ENCODE measurements at regions not wholly inside any gene's neighbourhood (a gene's known extent, or its start where the extent isn't known, plus 50 kb on each side); places are given as distances from the start of the nearest gene placed in this dataset.

- no peak for TF ChIP-seq POLR2A (IDR thresholded peaks at IDR 0.05)
- TF ChIP-seq, protein P1, sequence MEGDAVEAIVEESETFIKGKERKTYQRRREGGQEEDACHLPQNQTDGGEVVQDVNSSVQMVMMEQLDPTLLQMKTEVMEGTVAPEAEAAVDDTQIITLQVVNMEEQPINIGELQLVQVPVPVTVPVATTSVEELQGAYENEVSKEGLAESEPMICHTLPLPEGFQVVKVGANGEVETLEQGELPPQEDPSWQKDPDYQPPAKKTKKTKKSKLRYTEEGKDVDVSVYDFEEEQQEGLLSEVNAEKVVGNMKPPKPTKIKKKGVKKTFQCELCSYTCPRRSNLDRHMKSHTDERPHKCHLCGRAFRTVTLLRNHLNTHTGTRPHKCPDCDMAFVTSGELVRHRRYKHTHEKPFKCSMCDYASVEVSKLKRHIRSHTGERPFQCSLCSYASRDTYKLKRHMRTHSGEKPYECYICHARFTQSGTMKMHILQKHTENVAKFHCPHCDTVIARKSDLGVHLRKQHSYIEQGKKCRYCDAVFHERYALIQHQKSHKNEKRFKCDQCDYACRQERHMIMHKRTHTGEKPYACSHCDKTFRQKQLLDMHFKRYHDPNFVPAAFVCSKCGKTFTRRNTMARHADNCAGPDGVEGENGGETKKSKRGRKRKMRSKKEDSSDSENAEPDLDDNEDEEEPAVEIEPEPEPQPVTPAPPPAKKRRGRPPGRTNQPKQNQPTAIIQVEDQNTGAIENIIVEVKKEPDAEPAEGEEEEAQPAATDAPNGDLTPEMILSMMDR (IDR thresholded peaks at IDR 0.05) = no peak
- intact Hi-C loops (cut with DNase I; ENCODE audit: low total_unique reads) = no loop called here
- no peak overlapping the region for H3K4me3 ChIP-seq (ENCODE audit: low read depth, poor library complexity, severe bottlenecking)
- no peak for DNase-seq (ENCODE audit: low spot score in 2 of 2)
- WGBS, 2 donors = 95 to 100% methylated on average over 1 of the region's 1 CpG
Measured at GRCh38 chr10:28805390-28805789, 128.1 kb downstream of the BAMBI start.

- H3K4me3 ChIP-seq (ENCODE audit: low read depth, poor library complexity, severe bottlenecking) = no peak overlapping the region
- TF ChIP-seq, protein P1 (IDR thresholded peaks at IDR 0.05) = no peak
- TF ChIP-seq POLR2A (IDR thresholded peaks at IDR 0.05) = no peak
- no peak for DNase-seq (ENCODE audit: low spot score in 2 of 2)
- intact Hi-C loops (cut with DNase I; ENCODE audit: low total_unique reads) = no loop called here
- WGBS, 2 donors = 55 to 67% methylated on average over 5 of the region's 5 CpGs
Measured at GRCh38 chr10:28806488-28806941, 129.2 kb downstream of the BAMBI start.

- 62 to 70% methylated on average over 8 of the region's 8 CpGs for WGBS, 2 donors
- TF ChIP-seq, protein P1 (IDR thresholded peaks at IDR 0.05) = no peak
- TF ChIP-seq POLR2A (IDR thresholded peaks at IDR 0.05) = no peak
- intact Hi-C loops (cut with DNase I; ENCODE audit: low total_unique reads) = no loop called here
- DNase-seq (ENCODE audit: low spot score in 2 of 2) = no peak
- H3K4me3 ChIP-seq (ENCODE audit: low read depth, poor library complexity, severe bottlenecking) = no peak overlapping the region
Measured at GRCh38 chr10:28806951-28807759, 129.8 kb downstream of the BAMBI start.

GRCh38 chr10:28807760-28808613, 130.7 kb downstream of the BAMBI start:
- intact Hi-C loops (cut with DNase I; ENCODE audit: low total_unique reads) = no loop called here
- no peak for TF ChIP-seq POLR2A (IDR thresholded peaks at IDR 0.05)
- TF ChIP-seq, protein P1 (IDR thresholded peaks at IDR 0.05) = no peak
- no peak for DNase-seq (ENCODE audit: low spot score in 2 of 2)
- no peak overlapping the region for H3K4me3 ChIP-seq (ENCODE audit: low read depth, poor library complexity, severe bottlenecking)
- WGBS, 2 donors = 43 to 44% methylated on average over 16 of the region's 16 CpGs

DNA sequence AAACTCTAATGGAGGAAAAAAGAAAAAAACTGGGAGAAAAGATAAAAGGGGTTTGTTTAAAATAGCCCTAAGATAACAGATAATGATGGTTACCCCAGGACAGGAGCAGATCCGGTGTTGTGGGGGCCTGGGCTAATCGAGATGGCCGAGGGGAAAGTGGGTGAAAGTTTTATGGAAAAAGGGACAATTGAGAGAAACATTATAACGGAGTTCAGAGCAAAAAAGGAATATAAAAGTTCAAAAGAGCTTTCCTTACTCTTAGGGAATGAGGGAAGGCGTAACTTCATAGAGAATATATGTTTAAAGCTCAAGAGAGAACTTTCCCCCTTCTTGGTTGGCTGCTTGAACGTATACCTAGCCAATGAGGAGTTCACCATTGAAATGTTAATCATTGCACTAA, 131.4 kb downstream of the BAMBI start:
- intact Hi-C loops (cut with DNase I; ENCODE audit: low total_unique reads) = no loop called here
- DNase-seq (ENCODE audit: low spot score in 2 of 2) = no peak
- 82 to 83% methylated on average over 6 of the region's 6 CpGs for WGBS, 2 donors
- TF ChIP-seq, protein P1 (IDR thresholded peaks at IDR 0.05) = no peak
- TF ChIP-seq POLR2A (IDR thresholded peaks at IDR 0.05) = no peak
- no peak overlapping the region for H3K4me3 ChIP-seq (ENCODE audit: low read depth, poor library complexity, severe bottlenecking)

Measured in lower leg skin (tissue), 4 donors.